Transverse colon (tissue), 3 donors: ENCODE measurements at regions not wholly inside any gene's neighbourhood (a gene's known extent, or its start where the extent isn't known, plus 50 kb on each side); places are given as distances from the start of the nearest gene placed in this dataset.

Experiments used
- EP300 ChIP-seq: sonication (generic); formaldehyde crosslinking; IDR thresholded peaks from one replicate; pipeline ENCODE4 v1.6.1; 2017; ENCODE audit warnings: antibody characterized with exemption, low read depth
- POLR2A ChIP-seq: fragments of 450-650 bp; IDR thresholded peaks from one replicate; pipeline ENCODE4 v1.6.1; 2016; ENCODE audit warnings: antibody characterized with exemption, mild to moderate bottlenecking, moderate library complexity
- TF ChIP-seq, protein P1 (sequence below), 5 experiments: fragments of 200-600 bp in 3 of 5; fragments of 450-650 bp in 2 of 5; sonication (generic) in 3 of 5; IDR thresholded peaks; 1 replicate in 2 of 5; 2 replicates in 3 of 5; pipeline ENCODE4 v1.5.1; 2016 to 2017; ENCODE audit warnings: antibody characterized with exemption in 5 of 5, inconsistent platforms in 3 of 5, mild to moderate bottlenecking in 2 of 5, moderate library complexity in 1 of 5

DNA sequence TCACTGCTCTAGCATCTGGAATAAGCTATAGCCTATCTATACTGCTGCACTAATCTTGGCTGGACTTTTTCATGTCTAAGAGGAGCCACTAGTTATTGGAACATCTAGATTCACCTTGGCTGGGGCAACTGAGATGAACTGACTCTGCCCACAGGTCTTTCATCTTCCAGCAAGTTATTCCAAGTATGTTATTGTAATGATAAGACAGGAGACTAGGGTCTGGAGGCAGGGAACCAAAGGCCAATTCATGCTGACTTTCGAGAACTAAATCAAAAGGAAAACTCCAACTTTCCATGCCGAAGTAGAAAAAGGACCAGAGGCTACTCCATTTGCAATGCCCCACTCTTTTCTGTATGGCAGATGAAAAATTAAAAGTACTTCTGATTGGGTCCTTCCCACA, 1243.0 kb upstream of the RAG2 start:
- TF ChIP-seq, protein P1, sequence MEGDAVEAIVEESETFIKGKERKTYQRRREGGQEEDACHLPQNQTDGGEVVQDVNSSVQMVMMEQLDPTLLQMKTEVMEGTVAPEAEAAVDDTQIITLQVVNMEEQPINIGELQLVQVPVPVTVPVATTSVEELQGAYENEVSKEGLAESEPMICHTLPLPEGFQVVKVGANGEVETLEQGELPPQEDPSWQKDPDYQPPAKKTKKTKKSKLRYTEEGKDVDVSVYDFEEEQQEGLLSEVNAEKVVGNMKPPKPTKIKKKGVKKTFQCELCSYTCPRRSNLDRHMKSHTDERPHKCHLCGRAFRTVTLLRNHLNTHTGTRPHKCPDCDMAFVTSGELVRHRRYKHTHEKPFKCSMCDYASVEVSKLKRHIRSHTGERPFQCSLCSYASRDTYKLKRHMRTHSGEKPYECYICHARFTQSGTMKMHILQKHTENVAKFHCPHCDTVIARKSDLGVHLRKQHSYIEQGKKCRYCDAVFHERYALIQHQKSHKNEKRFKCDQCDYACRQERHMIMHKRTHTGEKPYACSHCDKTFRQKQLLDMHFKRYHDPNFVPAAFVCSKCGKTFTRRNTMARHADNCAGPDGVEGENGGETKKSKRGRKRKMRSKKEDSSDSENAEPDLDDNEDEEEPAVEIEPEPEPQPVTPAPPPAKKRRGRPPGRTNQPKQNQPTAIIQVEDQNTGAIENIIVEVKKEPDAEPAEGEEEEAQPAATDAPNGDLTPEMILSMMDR (IDR thresholded peaks at IDR 0.05), result no peak
- TF ChIP-seq POLR2A (no peak), EP300 (no peak)
